ENCODE measurements at regions not wholly inside any gene's neighbourhood (a gene's known extent, or its start where the extent isn't known, plus 50 kb on each side); places are given as distances from the start of the nearest gene placed in this dataset.

GRCh38 chr22:20639343-20639742 is 131.9 kb downstream of the MED15 start:
- Histone ChIP-seq H2AFZ (ENCODE audit: insufficient read depth, low read depth, low read length, poor library complexity, severe bottlenecking) (no peak overlapping the region), H3K36me3 (replicated peaks in 1 of 2; ENCODE audit: control extremely low read depth in 1 of 2, control insufficient read depth in 1 of 2, extremely low read depth in 1 of 2, insufficient read depth in 2 of 2, low read length in 1 of 2) (no peaks in the 10 kb centered on the region), H3K79me2 (ENCODE audit: control insufficient read depth, insufficient read depth, low read length) (no peaks in the 10 kb centered on the region), H3K27me3 (replicated peaks in 1 of 4; ENCODE audit: control extremely low read depth in 1 of 4, control insufficient read depth in 3 of 4, insufficient read depth in 4 of 4, low read length in 3 of 4) (peaks cover 0 to 5% (median 0%) of the 10 kb centered on the region in 4 experiments), H3K4me1 (ENCODE audit: control insufficient read depth in 2 of 2, insufficient read depth in 2 of 2, low read length in 2 of 2) (no peaks in the 10 kb centered on the region), H3K4me3 (ENCODE audit: control extremely low read depth in 1 of 5, extremely low read depth in 1 of 5, insufficient read depth in 1 of 5, low read depth in 2 of 5, low read length in 4 of 5) (no peak overlapping the region), H4K20me1 (ENCODE audit: control insufficient read depth, insufficient read depth, low read length, poor library complexity, severe bottlenecking) (no peaks in the 10 kb centered on the region), H3K27ac (ENCODE audit: low read length in 2 of 2) (no peak overlapping the region), H3K4me2 (replicated peaks; ENCODE audit: low read depth, low read length, poor library complexity, severe bottlenecking) (no peak overlapping the region), H3K9me3 (ENCODE audit: control extremely low read depth in 1 of 3, control insufficient read depth in 2 of 3, insufficient read depth in 1 of 3, low read length in 2 of 3) (peaks cover 0 to 3% (median 3%) of the 10 kb centered on the region in 3 donors), H3K9ac (ENCODE audit: low read length) (no peak overlapping the region)
- POLR2A ChIA-PET, result no interaction called here
- no peak overlapping the region for H3K4me3 Mint-ChIP-seq
- intact Hi-C loops (cut with micrococcal nuclease), result no loop called here
- ATAC-seq (ENCODE audit: low read depth) (no peak), DNase-seq (no peak)
- peaks cover 27% of the 10 kb centered on the region for H3K27me3 Mint-ChIP-seq
- 97% methylated on average over 4 of the region's 4 CpGs for WGBS (ENCODE audit: insufficient coverage)
- H3K9me3 Mint-ChIP-seq (ENCODE audit: insufficient read depth), result peaks cover 3% of the 10 kb centered on the region
- H3K27ac Mint-ChIP-seq, result no peak overlapping the region
- CTCF ChIA-PET, result interaction anchor here (0.6 kb wide), 1 partner anchor 10 kb away, joined by 3 read pairs; no protein-coding TSS in a partner anchor
- no peaks in the 10 kb centered on the region for H3K4me1 Mint-ChIP-seq
- TF ChIP-seq, protein P1, sequence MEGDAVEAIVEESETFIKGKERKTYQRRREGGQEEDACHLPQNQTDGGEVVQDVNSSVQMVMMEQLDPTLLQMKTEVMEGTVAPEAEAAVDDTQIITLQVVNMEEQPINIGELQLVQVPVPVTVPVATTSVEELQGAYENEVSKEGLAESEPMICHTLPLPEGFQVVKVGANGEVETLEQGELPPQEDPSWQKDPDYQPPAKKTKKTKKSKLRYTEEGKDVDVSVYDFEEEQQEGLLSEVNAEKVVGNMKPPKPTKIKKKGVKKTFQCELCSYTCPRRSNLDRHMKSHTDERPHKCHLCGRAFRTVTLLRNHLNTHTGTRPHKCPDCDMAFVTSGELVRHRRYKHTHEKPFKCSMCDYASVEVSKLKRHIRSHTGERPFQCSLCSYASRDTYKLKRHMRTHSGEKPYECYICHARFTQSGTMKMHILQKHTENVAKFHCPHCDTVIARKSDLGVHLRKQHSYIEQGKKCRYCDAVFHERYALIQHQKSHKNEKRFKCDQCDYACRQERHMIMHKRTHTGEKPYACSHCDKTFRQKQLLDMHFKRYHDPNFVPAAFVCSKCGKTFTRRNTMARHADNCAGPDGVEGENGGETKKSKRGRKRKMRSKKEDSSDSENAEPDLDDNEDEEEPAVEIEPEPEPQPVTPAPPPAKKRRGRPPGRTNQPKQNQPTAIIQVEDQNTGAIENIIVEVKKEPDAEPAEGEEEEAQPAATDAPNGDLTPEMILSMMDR (IDR thresholded peaks at IDR 0.05), result no peak
- TF ChIP-seq EZH2 (IDR thresholded peaks at IDR 0.05; ENCODE audit: borderline replicate concordance, insufficient read depth, low read depth, low read length, poor library complexity, severe bottlenecking), result no peak

- Mint-ChIP-seq H3K27me3 (peaks cover 27% of the 10 kb centered on the region), H3K9me3 (ENCODE audit: insufficient read depth) (peaks cover 3% of the 10 kb centered on the region), H3K4me3 (no peak overlapping the region), H3K4me1 (no peaks in the 10 kb centered on the region), H3K27ac (no peak overlapping the region)
- Histone ChIP-seq H2AFZ (ENCODE audit: insufficient read depth, low read depth, low read length, poor library complexity, severe bottlenecking) (no peak overlapping the region), H3K79me2 (ENCODE audit: control insufficient read depth, insufficient read depth, low read length) (no peaks in the 10 kb centered on the region), H3K4me1 (ENCODE audit: control insufficient read depth in 2 of 2, insufficient read depth in 2 of 2, low read length in 2 of 2) (no peaks in the 10 kb centered on the region), H3K4me3 (ENCODE audit: control extremely low read depth in 1 of 5, extremely low read depth in 1 of 5, insufficient read depth in 1 of 5, low read depth in 2 of 5, low read length in 4 of 5) (no peak overlapping the region), H4K20me1 (ENCODE audit: control insufficient read depth, insufficient read depth, low read length, poor library complexity, severe bottlenecking) (no peaks in the 10 kb centered on the region), H3K9ac (ENCODE audit: low read length) (no peak overlapping the region), H3K9me3 (ENCODE audit: control extremely low read depth in 1 of 3, control insufficient read depth in 2 of 3, insufficient read depth in 1 of 3, low read length in 2 of 3) (peaks cover 0 to 3% (median 3%) of the 10 kb centered on the region in 3 donors), H3K36me3 (replicated peaks in 1 of 2; ENCODE audit: control extremely low read depth in 1 of 2, control insufficient read depth in 1 of 2, extremely low read depth in 1 of 2, insufficient read depth in 2 of 2, low read length in 1 of 2) (no peaks in the 10 kb centered on the region), H3K4me2 (replicated peaks; ENCODE audit: low read depth, low read length, poor library complexity, severe bottlenecking) (no peak overlapping the region), H3K27me3 (replicated peaks in 1 of 4; ENCODE audit: control extremely low read depth in 1 of 4, control insufficient read depth in 3 of 4, insufficient read depth in 4 of 4, low read length in 3 of 4) (peaks cover 0 to 5% (median 0%) of the 10 kb centered on the region in 4 experiments), H3K27ac (ENCODE audit: low read length in 2 of 2) (no peak overlapping the region)
- intact Hi-C loops (cut with micrococcal nuclease), result no loop called here
- WGBS (ENCODE audit: insufficient coverage), result no CpG with 5 or more reads among the region's 3 CpGs
- DNase-seq (no peak), ATAC-seq (ENCODE audit: low read depth) (no peak)
- TF ChIP-seq, protein P1 (IDR thresholded peaks at IDR 0.05), result no peak
- no peak for TF ChIP-seq EZH2 (IDR thresholded peaks at IDR 0.05; ENCODE audit: borderline replicate concordance, insufficient read depth, low read depth, low read length, poor library complexity, severe bottlenecking)
- ChIA-PET POLR2A (no interaction called here), CTCF (no interaction called here)
These were observed 132.3 kb downstream of the MED15 start for GRCh38 chr22:20639750-20640149.

Data from B cell (primary cell).